ENCODE measurements at regions not wholly inside any gene's neighbourhood (a gene's known extent, or its start where the extent isn't known, plus 50 kb on each side); places are given as distances from the start of the nearest gene placed in this dataset.

DNA sequence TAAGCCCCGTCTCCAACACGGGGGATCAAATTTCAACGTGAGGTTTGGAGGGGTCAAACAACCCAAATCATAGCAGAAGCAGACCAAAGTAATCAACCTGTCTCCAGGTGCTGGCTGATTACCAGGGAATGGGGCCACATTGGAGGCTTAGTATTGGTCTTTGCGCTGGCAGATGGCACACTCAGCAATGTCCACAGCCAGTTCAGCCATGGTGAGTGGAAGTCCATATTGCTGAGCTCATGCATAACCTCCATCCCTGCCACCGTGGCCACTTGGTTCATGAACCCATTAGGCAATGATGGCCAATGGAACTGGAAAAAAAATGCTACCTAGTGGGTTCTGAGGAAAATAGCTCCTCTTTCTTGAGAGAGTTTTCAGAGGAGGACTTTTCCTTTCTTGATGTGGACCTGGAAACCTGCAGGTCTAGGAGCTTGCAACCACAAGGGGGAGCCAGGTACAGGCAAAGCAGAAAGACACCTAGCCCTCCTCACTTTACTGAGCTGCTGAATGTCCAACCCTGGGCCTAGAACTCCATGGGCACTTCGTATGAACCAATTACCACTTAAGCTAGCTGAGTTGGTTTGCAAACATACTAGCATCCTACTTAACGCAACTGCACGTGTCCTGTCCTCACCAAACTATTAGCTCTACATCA is 128.0 kb upstream of the GYPC start:
- intact Hi-C loops (cut with micrococcal nuclease) = loop anchor here (5.0 kb wide), 1 partner anchor 249 kb away; no protein-coding TSS in a partner anchor
- DNase-seq = peak; percentile 72
- ATAC-seq = peak; percentile 81

DNA sequence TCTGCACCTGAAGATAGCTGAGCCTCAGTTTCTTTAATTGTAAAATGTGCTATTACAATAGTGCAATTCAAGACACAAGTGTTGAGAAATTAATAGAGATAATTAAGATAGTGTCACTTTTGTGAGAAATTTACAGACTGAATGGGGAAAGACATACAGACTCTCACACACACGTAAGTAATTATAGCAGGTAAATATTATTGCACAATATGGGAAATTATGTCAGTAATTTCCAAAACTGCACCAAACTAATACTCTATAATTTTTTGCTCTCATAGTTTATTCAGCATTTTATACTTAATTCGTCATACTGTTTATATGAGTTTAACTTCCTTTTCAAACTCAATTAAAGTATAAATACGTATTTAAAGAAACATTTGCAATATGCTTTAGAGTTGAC is 124.9 kb upstream of the GYPC start:
- intact Hi-C loops (cut with micrococcal nuclease) = no loop called here
- no peak for ATAC-seq

DNA sequence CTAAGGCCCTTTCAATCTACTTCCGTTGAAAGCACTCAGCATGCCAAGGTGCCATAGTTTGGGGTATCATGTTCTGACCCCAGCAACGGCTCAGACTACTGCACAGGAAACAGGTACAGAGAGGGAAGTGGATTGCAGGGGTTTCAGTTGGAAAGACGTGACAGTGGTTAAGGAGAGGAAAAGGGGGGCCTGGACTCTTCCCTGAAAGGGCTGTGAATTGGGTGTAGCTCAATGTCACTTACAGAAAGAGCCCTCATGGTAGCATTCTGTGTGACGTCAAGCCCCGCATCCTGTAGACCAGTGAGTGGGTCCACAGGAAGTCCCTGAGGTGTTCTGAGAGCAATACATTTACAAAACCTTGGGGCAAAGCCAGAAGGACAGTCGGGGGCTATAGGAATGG is 121.5 kb upstream of the GYPC start:
- intact Hi-C loops (cut with micrococcal nuclease) = no loop called here
- DNase-seq = no peak
- no peak for ATAC-seq

More for the DNA sequence above, 124.9 kb upstream of the GYPC start:
- no peak for DNase-seq

DNA sequence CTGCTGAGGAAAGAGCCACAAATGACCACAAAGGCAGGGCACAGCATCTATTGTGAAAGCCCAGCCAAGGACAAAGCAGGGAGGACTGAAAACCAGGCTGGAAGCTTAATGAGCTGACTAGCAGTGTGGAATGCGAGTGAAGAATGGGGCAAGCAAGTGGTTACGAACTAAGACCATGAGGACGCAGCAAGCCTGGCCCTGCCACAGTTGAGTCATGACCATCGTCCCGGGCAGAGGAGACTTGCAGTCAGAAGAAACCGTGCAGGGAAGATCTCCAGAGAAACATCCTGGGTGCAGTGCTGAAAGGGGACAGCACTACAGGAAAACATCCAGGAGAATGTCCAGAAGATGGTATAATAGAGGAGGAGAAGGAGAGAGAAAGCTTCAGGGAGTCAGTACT is 120.5 kb upstream of the GYPC start:
- intact Hi-C loops (cut with micrococcal nuclease) = no loop called here
- no peak for DNase-seq
- ATAC-seq = no peak

GRCh38 chr2:126536605-126537200 is 119.3 kb upstream of the GYPC start:
- DNase-seq (no peak), ATAC-seq (no peak)
- intact Hi-C loops (cut with micrococcal nuclease) = no loop called here

- ATAC-seq (no peak), DNase-seq (no peak)
- intact Hi-C loops (cut with micrococcal nuclease) = no loop called here
Observed at GRCh38 chr2:126539101-126539500, 116.9 kb upstream of the GYPC start.

- DNase-seq (no peak), ATAC-seq (no peak)
- intact Hi-C loops (cut with micrococcal nuclease) = no loop called here
Observed at GRCh38 chr2:126542247-126542646, 113.7 kb upstream of the GYPC start.

DNA sequence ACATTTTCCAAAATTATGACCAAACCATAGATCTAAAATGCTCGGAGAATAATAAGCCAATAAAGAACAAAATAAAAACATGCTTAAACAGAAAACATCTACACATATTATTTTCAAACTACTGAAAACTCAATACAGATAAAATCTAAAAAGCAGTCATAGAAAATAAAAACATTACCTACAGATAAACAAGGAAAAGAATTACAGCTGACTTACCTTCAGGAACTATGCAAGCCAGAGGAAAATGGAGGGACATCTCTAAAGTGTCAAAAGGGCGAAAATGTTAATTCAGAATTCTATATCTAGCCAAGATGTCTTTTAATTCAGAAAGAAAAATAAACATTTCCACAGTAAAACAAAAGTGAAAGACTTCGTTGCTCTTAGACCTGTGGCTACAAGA is 112.9 kb upstream of the GYPC start:
- ATAC-seq (no peak), DNase-seq (no peak)
- intact Hi-C loops (cut with micrococcal nuclease) = no loop called here

- intact Hi-C loops (cut with micrococcal nuclease) = no loop called here
- DNase-seq (no peak), ATAC-seq (no peak)
Observed at GRCh38 chr2:126558029-126558428, 97.9 kb upstream of the GYPC start.

GRCh38 chr2:126568734-126569133 is 87.2 kb upstream of the GYPC start:
- ATAC-seq (no peak), DNase-seq (no peak)
- intact Hi-C loops (cut with micrococcal nuclease) = no loop called here

GRCh38 chr2:126571403-126571802 is 84.6 kb upstream of the GYPC start:
- no peak for ATAC-seq
- no peak for DNase-seq
- intact Hi-C loops (cut with micrococcal nuclease) = no loop called here

- ATAC-seq (no peak), DNase-seq (no peak)
- intact Hi-C loops (cut with micrococcal nuclease) = no loop called here
Observed at GRCh38 chr2:126575631-126576030, 80.3 kb upstream of the GYPC start.

DNA sequence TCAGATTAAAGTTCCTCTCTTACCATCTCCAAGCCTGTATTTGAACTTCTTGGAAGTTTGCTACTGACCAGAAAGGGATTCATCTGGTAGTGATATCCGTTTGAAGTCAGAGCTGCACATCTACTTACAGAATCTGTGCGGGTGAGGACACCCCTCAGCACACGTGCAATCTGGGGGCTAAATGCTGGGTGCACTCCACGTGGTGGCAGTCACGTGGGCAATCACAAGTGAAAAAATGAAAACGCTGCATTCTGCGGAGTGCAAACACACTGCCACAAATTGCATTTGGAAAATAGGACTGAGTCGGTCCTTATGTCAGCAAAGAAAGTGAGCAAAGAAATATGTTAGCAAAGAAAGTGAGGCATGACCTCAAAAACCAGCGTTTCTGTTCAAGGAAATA is 76.1 kb upstream of the GYPC start:
- ATAC-seq = no peak
- intact Hi-C loops (cut with micrococcal nuclease) = no loop called here
- DNase-seq = no peak

DNA sequence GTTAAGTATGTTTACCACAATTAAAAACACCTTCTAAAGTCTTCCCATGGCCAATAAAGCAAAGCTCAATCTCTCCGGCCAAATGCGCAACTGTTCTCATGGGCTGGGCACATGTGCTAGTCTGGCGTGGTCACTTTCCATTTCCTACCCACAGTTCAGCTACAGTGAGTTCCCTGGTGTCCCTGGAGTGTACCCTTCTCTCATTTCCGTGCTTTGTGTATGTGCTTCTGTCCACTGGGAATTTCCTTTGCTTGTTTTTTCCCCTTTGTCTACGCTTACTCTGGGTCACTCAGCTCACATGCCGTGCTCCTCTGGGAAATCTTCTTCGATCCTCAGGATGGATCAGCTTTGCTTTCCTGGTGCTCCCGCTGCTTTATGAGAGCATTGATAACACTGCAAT is 69.6 kb upstream of the GYPC start:
- ATAC-seq = peak; percentile 75
- intact Hi-C loops (cut with micrococcal nuclease) = no loop called here
- DNase-seq = no peak

DNA sequence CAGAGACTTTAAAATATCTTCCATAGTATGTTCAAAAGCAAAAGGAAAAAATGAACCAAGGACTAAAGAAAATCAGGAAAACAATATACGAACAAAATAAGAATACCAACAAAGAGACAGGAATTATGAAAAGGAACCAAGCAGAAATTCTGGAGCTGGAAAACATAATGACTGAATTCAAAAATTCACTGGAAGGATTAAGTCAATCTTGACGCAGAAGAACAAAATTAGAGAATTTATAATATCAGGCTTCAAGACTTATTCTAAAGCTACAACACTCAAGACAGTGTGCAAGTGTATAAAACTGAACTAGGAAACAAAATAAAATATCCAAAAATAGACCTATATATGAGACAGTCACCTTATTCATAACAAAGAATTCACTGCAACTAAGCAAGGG is 56.9 kb upstream of the GYPC start:
- ATAC-seq = no peak
- intact Hi-C loops (cut with micrococcal nuclease) = no loop called here
- no peak for DNase-seq

GRCh38 chr2:126600742-126601141 is 55.2 kb upstream of the GYPC start:
- intact Hi-C loops (cut with micrococcal nuclease) = no loop called here
- DNase-seq (no peak), ATAC-seq (no peak)

GRCh38 chr2:126602334-126602733 is 53.6 kb upstream of the GYPC start:
- intact Hi-C loops (cut with micrococcal nuclease) = no loop called here
- no peak for ATAC-seq
- DNase-seq = no peak

Data from left ventricle myocardium superior (tissue), 1 donor.